MM.1S (cell line): ENCODE measurements at regions not wholly inside any gene's neighbourhood (a gene's known extent, or its start where the extent isn't known, plus 50 kb on each side); places are given as distances from the start of the nearest gene placed in this dataset.

Source experiments
- DNase-seq: peaks from one replicate; pipeline ENCODE4 v3.0.0-alpha.2; 2015
- H2AFZ ChIP-seq: fragments of 300-600 bp; sonication (generic); 2 replicates; pipeline ENCODE4 v1.6.0; 2016; ENCODE audit warnings: antibody characterized with exemption, low read length
- H3F3A ChIP-seq: fragments of 300-600 bp; sonication (generic); 2 replicates; pipeline ENCODE4 v1.6.1; 2016; ENCODE audit warnings: mild to moderate bottlenecking, antibody characterized with exemption, low read length, moderate library complexity, mixed read lengths; ENCODE audit not compliant: insufficient read depth
- H3K27ac ChIP-seq: fragments of 300-600 bp; sonication (generic); 2 replicates; pipeline ENCODE4 v1.5.1; 2016; ENCODE audit warnings: mild to moderate bottlenecking, low read length
- H3K27me3 ChIP-seq: fragments of 300-600 bp; sonication (generic); replicated peaks from 2 replicates; pipeline ENCODE4 v1.6.0; 2016; ENCODE audit warnings: low read length; ENCODE audit not compliant: insufficient read depth
- H3K36me3 ChIP-seq: fragments of 300-600 bp; sonication (generic); replicated peaks from 2 replicates; pipeline ENCODE4 v1.6.1; 2016; ENCODE audit warnings: mild to moderate bottlenecking, low read length, mixed read lengths; ENCODE audit not compliant: insufficient read depth
- H3K4me1 ChIP-seq: fragments of 300-600 bp; sonication (generic); 2 replicates; pipeline ENCODE4 v1.6.1; 2016; ENCODE audit warnings: low read length, mixed read lengths
- H3K4me2 ChIP-seq: fragments of 300-600 bp; sonication (generic); 2 replicates; pipeline ENCODE4 v1.6.0; 2016; ENCODE audit warnings: low read depth, low read length
- H3K4me3 ChIP-seq: fragments of 300-600 bp; sonication (generic); 2 replicates; pipeline ENCODE4 v1.5.1; 2016; ENCODE audit warnings: low read length, mixed read lengths
- H3K79me2 ChIP-seq: fragments of 300-600 bp; sonication (generic); 2 replicates; pipeline ENCODE4 v1.6.1; 2016; ENCODE audit warnings: mixed run types, low read length, mixed read lengths
- H3K9ac ChIP-seq: fragments of 300-600 bp; sonication (generic); 2 replicates; pipeline ENCODE4 v1.6.1; 2016; ENCODE audit warnings: low read length, mixed read lengths
- H3K9me2 ChIP-seq: fragments of 300-600 bp; sonication (generic); replicated peaks from 2 replicates; pipeline ENCODE4 v1.6.1; 2016; ENCODE audit warnings: mild to moderate bottlenecking, low read length, mixed read lengths; ENCODE audit not compliant: insufficient read depth
- H3K9me3 ChIP-seq: fragments of 300-600 bp; sonication (generic); replicated peaks from 2 replicates; pipeline ENCODE4 v1.6.1; 2016; ENCODE audit warnings: mild to moderate bottlenecking, low read length, mixed read lengths; ENCODE audit not compliant: insufficient read depth
- H4K20me1 ChIP-seq: fragments of 300-600 bp; sonication (generic); 2 replicates; pipeline ENCODE4 v1.6.1; 2016; ENCODE audit warnings: mild to moderate bottlenecking, low read length, moderate library complexity, mixed read lengths; ENCODE audit not compliant: insufficient read depth
- CTCF ChIP-seq: fragments of 300-600 bp; sonication (generic); IDR thresholded peaks from 2 replicates; pipeline ENCODE4 v1.5.1; 2016; ENCODE audit warnings: antibody characterized with exemption, low read length, mixed read lengths
- EZH2 ChIP-seq: fragments of 300-600 bp; sonication (generic); optimal IDR thresholded peaks from 2 replicates; pipeline ENCODE3; 2017; ENCODE audit warnings: low read depth, mild to moderate bottlenecking, antibody characterized with exemption, low read length, mixed read lengths
- EZH2phosphoT487 ChIP-seq: fragments of 300-600 bp; sonication (generic); IDR thresholded peaks from 2 replicates; pipeline ENCODE4 v1.6.1; 2018; ENCODE audit warnings: antibody characterized with exemption, low read length

GRCh38 chr11:100586361-100587101 is 100.6 kb upstream of the ARHGAP42 start:
- Histone ChIP-seq H3K27ac (no peak overlapping the region), H3K9me3 (no peaks in the 10 kb centered on the region), H3K27me3 (no peaks in the 10 kb centered on the region), H3K9ac (no peak overlapping the region), H2AFZ (no peak overlapping the region), H3K4me2 (no peak overlapping the region), H3K4me1 (0 out of 2 replicates have a peak, but pooled peaks cover 2% of the 10 kb centered on the region), H3K79me2 (no peaks in the 10 kb centered on the region), H3K36me3 (no peaks in the 10 kb centered on the region), H3K4me3 (no peak overlapping the region), H3K9me2 (no peaks in the 10 kb centered on the region), H4K20me1 (no peaks in the 10 kb centered on the region), H3F3A (no peaks in the 10 kb centered on the region)
- no peak for DNase-seq
- no peak for TF ChIP-seq CTCF
- no peak for TF ChIP-seq EZH2phosphoT487
- no peak for TF ChIP-seq EZH2

- no peak overlapping the region for H3K27ac ChIP-seq
- no peaks in the 10 kb centered on the region for H3F3A ChIP-seq
- TF ChIP-seq CTCF (no peak), EZH2 (no peak), EZH2phosphoT487 (no peak)
- H3K4me2 ChIP-seq: no peak overlapping the region
- H3K4me3 ChIP-seq: no peak overlapping the region
- H3K79me2 ChIP-seq: no peaks in the 10 kb centered on the region
- H3K36me3 ChIP-seq: no peaks in the 10 kb centered on the region
- no peaks in the 10 kb centered on the region for H3K9me2 ChIP-seq
- H3K9ac ChIP-seq: no peak overlapping the region
- no peaks in the 10 kb centered on the region for H3K9me3 ChIP-seq
- H3K4me1 ChIP-seq: no peaks in the 10 kb centered on the region
- no peak for DNase-seq
- H2AFZ ChIP-seq: no peak overlapping the region
- H3K27me3 ChIP-seq: no peaks in the 10 kb centered on the region
- H4K20me1 ChIP-seq: no peaks in the 10 kb centered on the region
Measured at GRCh38 chr11:100592619-100593260, 94.3 kb upstream of the ARHGAP42 start.

GRCh38 chr11:100593291-100593690 is 93.8 kb upstream of the ARHGAP42 start:
- no peaks in the 10 kb centered on the region for H3K4me1 ChIP-seq
- no peak for TF ChIP-seq EZH2
- TF ChIP-seq EZH2phosphoT487: no peak
- TF ChIP-seq CTCF: no peak
- H3K36me3 ChIP-seq: no peaks in the 10 kb centered on the region
- H4K20me1 ChIP-seq: no peaks in the 10 kb centered on the region
- H3K79me2 ChIP-seq: no peaks in the 10 kb centered on the region
- H3K27me3 ChIP-seq: no peaks in the 10 kb centered on the region
- no peak for DNase-seq
- H3K4me2 ChIP-seq: no peak overlapping the region
- H3K27ac ChIP-seq: no peak overlapping the region
- H3K9ac ChIP-seq: no peak overlapping the region
- H2AFZ ChIP-seq: no peak overlapping the region
- no peak overlapping the region for H3K4me3 ChIP-seq
- no peaks in the 10 kb centered on the region for H3F3A ChIP-seq
- no peaks in the 10 kb centered on the region for H3K9me2 ChIP-seq
- no peaks in the 10 kb centered on the region for H3K9me3 ChIP-seq
